HCT116 (cell line): ENCODE measurements at regions not wholly inside any gene's neighbourhood (a gene's known extent, or its start where the extent isn't known, plus 50 kb on each side); places are given as distances from the start of the nearest gene placed in this dataset.
"Not testable (repeated sequence)": the region's sequence is repeated elsewhere in the genome, so short reads cannot be mapped to it uniquely, and the experiment has no call there.

Source experiments
- EZH2phosphoT487 ChIP-seq: fragments of 200-600 bp; IDR thresholded peaks from 2 replicates; pipeline ENCODE4 v1.6.1; 2018; ENCODE audit warnings: antibody characterized with exemption, borderline replicate concordance
- POLR2A ChIP-seq: IDR thresholded peaks from 2 replicates; pipeline ENCODE4 v1.7.0; 2011; ENCODE audit warnings: borderline replicate concordance; ENCODE audit not compliant: insufficient read depth, insufficient read length; ENCODE audit errors: extremely low read depth
- POLR2AphosphoS5 ChIP-seq: IDR thresholded peaks from 2 replicates; pipeline ENCODE4 v1.6.1; 2011; ENCODE audit warnings: mild to moderate bottlenecking, low read depth, low read length, moderate library complexity
- SIN3A ChIP-seq: IDR thresholded peaks from 2 replicates; pipeline ENCODE4 v1.6.1; 2012; ENCODE audit warnings: low read depth
- TF ChIP-seq, protein P1 (sequence below), 3 experiments: fragments of 200-600 bp in 1 of 3; sonication (generic) in 1 of 3; IDR thresholded peaks in 2 of 3; conservative IDR thresholded peaks in 1 of 3; 2 replicates each; pipeline ENCODE4 v1.5.1; 2012 to 2017; ENCODE audit warnings: low read depth in 2 of 3, low read length in 2 of 3, antibody characterized with exemption in 1 of 3, borderline replicate concordance in 1 of 3, control low read depth in 1 of 3, mild to moderate bottlenecking in 1 of 3, mixed read lengths in 1 of 3, mixed run types in 1 of 3, moderate library complexity in 1 of 3; ENCODE audit not compliant: insufficient read depth in 1 of 3
- TF ChIP-seq, protein P2 (sequence below): IDR thresholded peaks from 2 replicates; pipeline ENCODE4 v1.6.1; 2012
- TF ChIP-seq, protein P3 (sequence below): IDR thresholded peaks from 2 replicates; pipeline ENCODE4 v1.6.1; 2011; ENCODE audit warnings: mild to moderate bottlenecking, low read length, moderate library complexity; ENCODE audit not compliant: insufficient replicate concordance; ENCODE audit errors: extremely low read depth

DNA sequence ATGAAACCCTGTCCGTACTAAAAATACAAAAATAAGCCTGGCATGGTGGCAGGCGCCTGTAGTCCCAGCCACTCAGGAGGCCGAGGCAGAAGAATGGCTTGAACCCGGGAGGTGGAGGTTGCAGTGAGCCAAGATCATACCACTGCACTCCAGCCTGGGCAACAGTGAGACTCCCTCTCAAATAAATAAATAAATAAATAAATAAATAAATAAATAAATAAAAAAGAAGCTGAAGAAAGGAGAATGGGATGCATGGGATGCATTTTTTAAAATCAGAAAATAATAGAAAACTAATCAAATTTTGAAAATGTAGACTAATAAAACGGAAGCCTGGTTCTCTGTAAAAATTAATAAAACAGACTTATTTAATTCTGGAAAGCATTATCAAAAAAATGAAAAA is 171.1 kb upstream of the CCNG1 start:
- TF ChIP-seq, protein P1, sequence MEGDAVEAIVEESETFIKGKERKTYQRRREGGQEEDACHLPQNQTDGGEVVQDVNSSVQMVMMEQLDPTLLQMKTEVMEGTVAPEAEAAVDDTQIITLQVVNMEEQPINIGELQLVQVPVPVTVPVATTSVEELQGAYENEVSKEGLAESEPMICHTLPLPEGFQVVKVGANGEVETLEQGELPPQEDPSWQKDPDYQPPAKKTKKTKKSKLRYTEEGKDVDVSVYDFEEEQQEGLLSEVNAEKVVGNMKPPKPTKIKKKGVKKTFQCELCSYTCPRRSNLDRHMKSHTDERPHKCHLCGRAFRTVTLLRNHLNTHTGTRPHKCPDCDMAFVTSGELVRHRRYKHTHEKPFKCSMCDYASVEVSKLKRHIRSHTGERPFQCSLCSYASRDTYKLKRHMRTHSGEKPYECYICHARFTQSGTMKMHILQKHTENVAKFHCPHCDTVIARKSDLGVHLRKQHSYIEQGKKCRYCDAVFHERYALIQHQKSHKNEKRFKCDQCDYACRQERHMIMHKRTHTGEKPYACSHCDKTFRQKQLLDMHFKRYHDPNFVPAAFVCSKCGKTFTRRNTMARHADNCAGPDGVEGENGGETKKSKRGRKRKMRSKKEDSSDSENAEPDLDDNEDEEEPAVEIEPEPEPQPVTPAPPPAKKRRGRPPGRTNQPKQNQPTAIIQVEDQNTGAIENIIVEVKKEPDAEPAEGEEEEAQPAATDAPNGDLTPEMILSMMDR (IDR thresholded peaks at IDR 0.05 in 2 of 3, conservative IDR thresholded peaks at IDR 0.05 in 1 of 3; ENCODE audit: borderline replicate concordance in 1 of 3, insufficient read depth in 1 of 3, low read depth in 2 of 3, low read length in 2 of 3) = not testable (repeated sequence)
- not testable (repeated sequence) for TF ChIP-seq SIN3A, POLR2AphosphoS5, POLR2A, EZH2phosphoT487
- TF ChIP-seq, protein P2, sequence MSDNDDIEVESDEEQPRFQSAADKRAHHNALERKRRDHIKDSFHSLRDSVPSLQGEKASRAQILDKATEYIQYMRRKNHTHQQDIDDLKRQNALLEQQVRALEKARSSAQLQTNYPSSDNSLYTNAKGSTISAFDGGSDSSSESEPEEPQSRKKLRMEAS = not testable (repeated sequence)
- TF ChIP-seq, protein P3, sequence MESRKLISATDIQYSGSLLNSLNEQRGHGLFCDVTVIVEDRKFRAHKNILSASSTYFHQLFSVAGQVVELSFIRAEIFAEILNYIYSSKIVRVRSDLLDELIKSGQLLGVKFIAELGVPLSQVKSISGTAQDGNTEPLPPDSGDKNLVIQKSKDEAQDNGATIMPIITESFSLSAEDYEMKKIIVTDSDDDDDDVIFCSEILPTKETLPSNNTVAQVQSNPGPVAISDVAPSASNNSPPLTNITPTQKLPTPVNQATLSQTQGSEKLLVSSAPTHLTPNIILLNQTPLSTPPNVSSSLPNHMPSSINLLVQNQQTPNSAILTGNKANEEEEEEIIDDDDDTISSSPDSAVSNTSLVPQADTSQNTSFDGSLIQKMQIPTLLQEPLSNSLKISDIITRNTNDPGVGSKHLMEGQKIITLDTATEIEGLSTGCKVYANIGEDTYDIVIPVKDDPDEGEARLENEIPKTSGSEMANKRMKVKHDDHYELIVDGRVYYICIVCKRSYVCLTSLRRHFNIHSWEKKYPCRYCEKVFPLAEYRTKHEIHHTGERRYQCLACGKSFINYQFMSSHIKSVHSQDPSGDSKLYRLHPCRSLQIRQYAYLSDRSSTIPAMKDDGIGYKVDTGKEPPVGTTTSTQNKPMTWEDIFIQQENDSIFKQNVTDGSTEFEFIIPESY = not testable (repeated sequence)
